Spleen (tissue), 7 donors: ENCODE measurements at regions not wholly inside any gene's neighbourhood (a gene's known extent, or its start where the extent isn't known, plus 50 kb on each side); places are given as distances from the start of the nearest gene placed in this dataset.

Source experiments
- CTCF ChIP-seq, 11 experiments: fragments of 200-600 bp in 7 of 11; fragments of 450-650 bp in 4 of 11; sonication (generic) in 4 of 11; IDR thresholded peaks in 8 of 11; conservative IDR thresholded peaks in 3 of 11; 1 replicate in 7 of 11; 2 replicates in 4 of 11; pipeline versions ENCODE4 v1.4.0 to v1.8.0; 2016 to 2021; ENCODE audit warnings: antibody characterized with exemption in 11 of 11, inconsistent platforms in 4 of 11, mild to moderate bottlenecking in 1 of 11
- POLR2A ChIP-seq, 3 donors: fragments of 450-650 bp; IDR thresholded peaks; one replicate each; pipeline ENCODE4 v1.5.1; 2017; ENCODE audit warnings: antibody characterized with exemption in 3 of 3, mild to moderate bottlenecking in 1 of 3
- POLR2AphosphoS5 ChIP-seq, 3 donors: sonication (generic); formaldehyde crosslinking; IDR thresholded peaks; one replicate each; pipeline ENCODE4 v1.5.1; 2017; ENCODE audit warnings: antibody characterized with exemption in 3 of 3
- donor health status: DM: no; HTN: no; CAD: no; lungs with moderate emphysema.
- donor health status: DM: no; HTN: no; CAD: no.
- donor health status: DM: no; HTN: no; CAD: no.

GRCh38 chr16:64361753-64362152 is 760.1 kb downstream of the CDH11 start:
- TF ChIP-seq CTCF (IDR thresholded peaks at IDR 0.05 in 8 of 11, conservative IDR thresholded peaks at IDR 0.05 in 3 of 11), result no peak
- TF ChIP-seq POLR2A (IDR thresholded peaks at IDR 0.05), result no peak
- TF ChIP-seq POLR2AphosphoS5 (IDR thresholded peaks at IDR 0.05), result no peak
